HPDE6-E6E7 (cell line): ENCODE measurements at regions not wholly inside any gene's neighbourhood (a gene's known extent, or its start where the extent isn't known, plus 50 kb on each side); places are given as distances from the start of the nearest gene placed in this dataset.
A peak's percentile ranks its signal among the peaks of the same experiment; 100 is the strongest.
"Not testable (repeated sequence)": the region's sequence is repeated elsewhere in the genome, so short reads cannot be mapped to it uniquely, and the experiment has no call there.

Experiments used
- DNase-seq: peaks from one replicate; pipeline ENCODE4 v3.0.0; 2011; ENCODE audit warnings: missing footprints; ENCODE audit errors: extremely low spot score

- no peak for DNase-seq
Observed at GRCh38 chr22:22946131-22946530, 58.5 kb downstream of the IGLL5 start.

DNA sequence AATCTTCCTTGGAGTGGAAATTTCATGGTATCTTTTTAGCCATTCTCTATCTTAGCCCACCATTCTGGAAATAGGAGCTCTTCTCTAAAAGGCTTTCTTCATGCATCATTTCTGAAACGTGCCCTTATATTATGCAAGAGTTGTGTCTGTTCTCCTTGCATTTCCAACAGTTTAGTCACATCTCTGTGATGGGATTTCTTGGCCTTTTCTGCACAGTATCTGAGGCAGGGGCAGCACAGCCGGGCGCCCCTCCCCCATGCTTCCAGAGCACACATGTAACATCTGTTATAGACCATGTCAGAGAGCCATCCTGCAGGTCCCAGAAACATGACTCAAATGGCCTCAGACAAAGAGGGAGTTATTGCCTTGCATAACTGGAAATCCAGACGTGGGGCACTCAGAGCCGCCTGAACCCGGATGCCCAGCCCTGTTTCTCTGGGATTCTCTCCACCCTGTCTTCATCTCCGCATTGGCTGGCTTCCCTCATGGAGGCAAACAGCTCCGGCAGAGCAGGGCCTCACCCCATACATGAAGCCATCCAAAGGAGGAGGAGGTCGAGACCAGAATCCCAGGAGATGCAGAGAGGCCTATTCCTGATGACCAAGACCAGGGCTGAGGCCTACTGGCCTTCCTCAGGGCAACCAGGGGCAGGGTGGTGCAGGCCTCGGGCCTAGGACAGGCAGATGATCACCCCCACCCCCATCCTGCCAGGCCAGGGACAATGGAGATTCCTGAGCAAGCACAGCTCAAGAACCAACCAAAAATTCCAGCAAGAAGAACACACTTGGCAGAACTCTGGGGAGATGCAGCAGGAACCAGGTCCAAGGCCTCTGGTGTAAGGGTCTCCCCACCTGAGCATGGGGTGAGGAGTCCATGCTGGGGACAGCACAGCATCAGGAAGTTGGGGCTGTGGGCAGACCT lies 61.3 kb downstream of the IGLL5 start:
- no peak for DNase-seq

DNA sequence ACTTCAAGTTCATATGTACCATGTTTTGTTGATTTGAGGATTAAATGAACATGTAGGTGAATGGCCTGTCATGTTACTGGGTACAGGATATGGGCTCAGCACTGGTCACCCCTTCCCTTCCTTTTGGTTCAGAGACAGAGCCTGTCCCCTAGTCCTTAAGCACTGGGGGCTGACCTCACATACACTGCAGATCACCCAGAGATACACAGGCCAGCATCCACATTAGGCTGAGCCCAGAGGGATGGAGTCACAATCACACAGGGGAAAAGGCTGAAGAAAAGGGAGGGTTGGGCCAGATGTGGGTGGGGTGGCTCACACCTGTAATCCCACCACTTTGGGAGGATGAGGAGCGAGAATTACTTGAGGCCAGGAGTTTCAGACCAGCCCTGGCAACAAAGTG lies 62.3 kb downstream of the IGLL5 start:
- DNase-seq, result no peak

DNA sequence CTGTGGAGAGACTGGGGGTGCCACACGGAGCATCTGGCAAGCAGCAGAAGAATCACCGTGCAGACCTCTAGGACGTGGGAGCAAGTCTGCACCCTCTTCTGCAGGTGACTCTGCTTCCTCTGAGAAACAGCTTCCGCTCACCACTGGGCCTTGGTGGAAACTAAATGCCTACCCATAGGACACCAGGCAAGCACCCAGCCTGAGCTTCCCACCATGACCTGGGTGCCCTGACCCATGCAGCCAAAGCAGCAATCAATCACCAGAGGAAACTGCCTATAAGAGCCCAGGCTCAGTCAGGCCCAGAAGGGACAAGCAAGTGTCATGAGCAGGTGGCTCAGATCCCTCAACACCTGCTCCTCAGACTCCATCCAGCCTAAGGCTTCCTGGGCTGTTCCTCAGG lies 63.4 kb downstream of the IGLL5 start:
- DNase-seq, result no peak

- no peak for DNase-seq
Observed at GRCh38 chr22:22952531-22953280, 65.1 kb downstream of the IGLL5 start.

GRCh38 chr22:22953791-22954190 lies 66.2 kb downstream of the IGLL5 start:
- no peak for DNase-seq

DNA sequence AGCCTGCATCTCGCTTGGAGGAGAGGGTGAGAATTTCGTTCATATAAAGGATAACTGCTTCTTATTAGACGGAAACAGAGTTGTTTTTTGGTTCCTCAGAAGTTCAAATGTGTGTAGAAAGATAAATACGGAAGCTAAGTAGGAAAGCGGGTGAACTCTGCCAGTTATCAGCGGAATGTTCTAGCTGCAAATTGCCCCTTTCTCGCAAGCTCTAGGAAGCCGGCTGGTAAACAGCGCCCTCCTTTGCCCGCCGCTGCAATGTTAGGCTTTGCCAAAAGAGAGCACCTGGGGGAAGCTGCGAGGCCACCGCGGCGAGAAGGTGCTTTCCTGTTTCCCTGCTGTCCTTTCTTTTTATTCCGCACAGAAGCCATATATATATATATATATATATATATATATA lies 67.0 kb downstream of the IGLL5 start:
- DNase-seq, result no peak

DNA sequence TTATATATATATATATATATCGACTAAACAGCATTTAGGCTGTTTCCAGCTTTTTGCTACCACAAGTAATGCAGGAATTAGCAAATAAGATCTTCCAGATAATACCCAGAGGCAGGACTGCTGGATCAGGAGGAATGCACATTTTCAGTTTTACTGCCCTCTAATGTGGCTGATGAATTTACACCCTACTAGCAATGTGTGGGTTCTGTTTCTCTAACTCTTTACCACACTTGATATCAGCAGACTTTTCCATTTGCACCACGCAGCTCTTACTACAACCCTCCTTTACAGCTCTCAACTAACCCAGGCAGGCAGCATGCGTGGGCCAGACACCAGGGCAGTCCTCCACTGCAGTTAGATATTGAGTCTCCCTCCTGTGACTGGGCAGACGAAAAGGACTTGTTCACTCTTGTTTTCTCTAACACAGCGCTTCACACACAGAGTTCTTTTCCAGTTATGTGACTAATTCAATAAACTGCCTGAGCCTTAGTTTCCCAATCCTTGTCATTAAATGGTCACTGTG lies 67.7 kb downstream of the IGLL5 start:
- no peak for DNase-seq

DNA sequence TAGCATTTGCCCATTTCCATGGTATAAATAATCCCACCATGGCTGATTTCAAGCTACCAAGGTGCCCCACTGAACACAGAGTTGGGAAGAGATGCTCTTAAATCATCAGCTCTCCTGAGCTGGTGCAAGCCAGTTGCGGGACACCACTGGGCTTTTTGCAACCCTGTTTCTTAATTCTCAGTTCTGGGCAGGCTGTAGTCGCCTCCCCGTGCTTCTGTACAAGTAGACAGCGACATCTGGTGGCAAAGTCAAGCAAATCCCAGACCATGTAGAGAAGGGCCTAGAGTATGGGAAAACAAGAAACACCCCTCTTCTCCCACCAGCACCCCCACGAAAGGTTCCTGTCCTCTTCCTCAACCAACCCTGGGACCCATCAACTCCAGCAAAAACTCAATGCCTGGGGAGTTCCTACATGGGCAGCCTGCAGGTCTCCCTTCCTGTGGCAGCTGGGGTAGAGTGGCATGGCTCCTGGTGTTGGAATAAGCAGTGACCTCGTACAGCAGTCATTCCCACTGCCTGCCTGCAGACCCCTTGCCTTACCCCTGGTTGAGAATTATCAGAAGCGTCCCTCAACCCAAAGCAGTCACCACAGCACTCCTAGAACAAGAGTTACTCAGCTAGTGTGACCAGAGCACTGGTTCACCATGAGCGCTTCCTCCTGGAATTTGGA lies 68.4 kb downstream of the IGLL5 start:
- DNase-seq, result peak; percentile 46

DNA sequence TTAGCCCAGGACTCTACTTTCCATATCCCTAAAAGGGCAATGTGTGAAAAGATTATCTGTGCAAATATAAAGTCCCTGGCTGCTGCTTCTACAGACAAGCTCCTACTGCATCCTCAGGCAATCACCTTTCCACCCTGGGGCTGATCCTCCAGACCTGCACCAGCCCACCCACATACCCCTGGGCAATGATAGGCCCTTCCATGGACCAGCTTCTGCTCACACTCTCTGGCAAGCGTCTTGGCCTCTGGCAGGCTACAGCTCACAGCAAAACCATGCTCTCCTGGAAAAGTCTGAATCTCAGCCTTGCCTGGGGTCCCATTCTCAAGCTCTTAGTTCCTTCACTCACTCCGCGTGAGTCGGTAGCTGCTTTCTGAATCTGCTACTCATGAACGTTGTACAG lies 69.5 kb downstream of the IGLL5 start:
- DNase-seq, result no peak

- no peak for DNase-seq
Observed at GRCh38 chr22:22958621-22959020, 71.0 kb downstream of the IGLL5 start.

DNA sequence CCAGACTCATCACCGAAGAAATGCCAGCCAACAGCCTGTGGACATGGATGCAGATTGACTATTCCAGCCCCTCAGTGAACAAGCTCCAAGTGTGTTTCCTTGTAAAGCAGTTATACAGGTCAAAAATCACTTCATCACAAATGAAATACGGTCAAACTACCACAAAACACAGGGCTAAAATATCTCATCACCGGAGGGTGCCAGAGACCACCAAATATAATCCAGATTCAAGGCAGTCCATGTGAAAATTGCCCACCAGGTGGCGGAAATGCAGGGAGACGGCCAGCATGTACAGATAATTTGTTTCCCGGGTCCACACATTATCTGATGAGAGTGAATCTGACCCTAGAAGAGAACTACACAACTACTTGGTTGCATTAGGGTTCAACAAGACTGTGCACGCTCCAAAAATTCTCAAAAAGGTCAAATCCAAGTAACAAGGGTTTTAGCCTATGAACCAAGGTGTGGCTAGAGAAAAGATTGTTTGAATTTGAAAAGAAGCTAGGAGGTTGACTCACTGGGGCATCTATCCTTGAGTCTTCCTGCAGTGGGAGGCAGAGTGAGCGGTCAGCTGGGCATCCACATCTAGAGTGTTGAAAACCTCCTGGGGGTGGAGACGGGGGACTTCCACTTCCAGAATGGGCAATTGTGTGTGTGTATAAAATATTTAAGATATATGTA lies 71.7 kb downstream of the IGLL5 start:
- peak; percentile 44 for DNase-seq

- DNase-seq, result no peak
Observed at GRCh38 chr22:22960307-22960706, 72.7 kb downstream of the IGLL5 start.

DNA sequence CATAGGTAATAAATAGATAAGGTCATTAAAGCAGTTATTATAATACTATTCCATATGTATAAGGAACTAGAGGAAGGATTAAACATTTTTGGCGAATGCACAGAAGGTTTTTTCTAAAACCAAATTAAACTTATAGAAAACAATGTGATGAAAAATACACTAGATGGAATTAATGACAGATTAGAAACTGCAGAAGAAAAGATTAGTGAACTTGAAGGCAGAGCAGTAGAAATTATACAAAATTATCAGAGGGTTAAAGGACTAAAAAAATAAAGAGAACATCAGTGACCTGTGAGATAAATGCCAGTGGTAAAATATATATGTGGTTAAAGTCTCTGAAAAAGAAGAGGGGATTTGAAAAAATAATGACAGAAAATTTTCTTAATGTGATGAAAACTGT lies 74.0 kb downstream of the IGLL5 start:
- DNase-seq, result no peak

DNA sequence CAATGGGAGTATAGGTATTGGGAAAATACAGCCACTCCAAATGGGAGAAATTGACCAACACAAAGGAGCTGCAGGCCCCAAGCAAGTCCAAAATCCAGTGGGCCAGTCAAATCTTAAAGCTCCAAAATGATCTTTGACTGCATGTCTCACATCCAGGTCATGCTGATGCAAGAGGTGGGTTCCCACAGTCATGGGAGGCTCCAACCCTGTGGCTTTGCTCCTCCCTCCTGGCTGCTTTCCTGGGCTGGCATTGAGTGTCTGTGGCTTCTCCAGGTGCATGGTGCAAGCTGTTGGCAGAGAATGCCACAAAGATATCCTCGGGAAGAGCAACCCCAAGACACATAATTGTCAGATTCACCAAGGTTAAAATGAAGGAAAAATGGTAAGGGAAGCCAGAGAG lies 80.8 kb downstream of the IGLL5 start:
- no peak for DNase-seq

GRCh38 chr22:22972605-22973004 lies 85.0 kb downstream of the IGLL5 start:
- not testable (repeated sequence) for DNase-seq

DNA sequence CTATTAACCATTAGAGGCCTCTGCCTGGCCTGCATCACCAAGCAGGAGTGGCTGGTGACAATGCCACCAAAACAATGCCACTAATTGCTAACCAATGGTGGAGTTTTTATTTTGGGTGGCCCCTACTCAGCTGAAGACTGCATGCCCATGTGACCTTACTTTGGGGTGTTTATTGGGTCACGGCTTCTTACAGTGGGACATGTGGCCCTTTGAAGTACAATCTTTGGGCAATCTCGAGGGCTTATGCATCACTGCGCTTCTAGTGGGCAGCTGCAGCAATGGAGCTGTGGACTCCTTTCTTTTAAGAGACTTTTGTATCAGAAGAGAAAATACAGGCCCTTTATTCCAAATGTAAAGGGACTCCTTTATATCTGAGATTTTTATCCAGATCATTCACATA lies 85.7 kb downstream of the IGLL5 start:
- no peak for DNase-seq

DNA sequence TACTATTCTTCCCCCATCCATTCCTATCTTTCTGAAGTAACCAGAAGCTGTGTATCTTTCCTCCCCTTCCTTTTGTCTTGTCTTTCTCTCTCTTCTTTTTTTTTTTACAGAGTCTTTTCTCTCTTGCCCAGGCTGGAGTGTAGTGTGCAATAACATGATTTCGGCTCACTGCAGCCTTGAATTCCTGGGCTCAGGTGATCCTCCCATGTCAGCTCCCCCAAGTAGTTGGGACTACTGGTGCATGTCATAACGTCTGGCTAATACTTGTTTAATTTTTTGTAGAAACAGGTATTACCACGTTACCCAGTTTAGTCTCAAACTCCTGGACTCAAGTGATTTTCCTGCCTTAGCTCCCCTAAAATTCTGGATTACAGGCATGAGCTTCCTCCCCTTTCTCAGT lies 86.5 kb downstream of the IGLL5 start:
- DNase-seq, result no peak

GRCh38 chr22:22974795-22975580 lies 87.4 kb downstream of the IGLL5 start:
- DNase-seq, result no peak

DNA sequence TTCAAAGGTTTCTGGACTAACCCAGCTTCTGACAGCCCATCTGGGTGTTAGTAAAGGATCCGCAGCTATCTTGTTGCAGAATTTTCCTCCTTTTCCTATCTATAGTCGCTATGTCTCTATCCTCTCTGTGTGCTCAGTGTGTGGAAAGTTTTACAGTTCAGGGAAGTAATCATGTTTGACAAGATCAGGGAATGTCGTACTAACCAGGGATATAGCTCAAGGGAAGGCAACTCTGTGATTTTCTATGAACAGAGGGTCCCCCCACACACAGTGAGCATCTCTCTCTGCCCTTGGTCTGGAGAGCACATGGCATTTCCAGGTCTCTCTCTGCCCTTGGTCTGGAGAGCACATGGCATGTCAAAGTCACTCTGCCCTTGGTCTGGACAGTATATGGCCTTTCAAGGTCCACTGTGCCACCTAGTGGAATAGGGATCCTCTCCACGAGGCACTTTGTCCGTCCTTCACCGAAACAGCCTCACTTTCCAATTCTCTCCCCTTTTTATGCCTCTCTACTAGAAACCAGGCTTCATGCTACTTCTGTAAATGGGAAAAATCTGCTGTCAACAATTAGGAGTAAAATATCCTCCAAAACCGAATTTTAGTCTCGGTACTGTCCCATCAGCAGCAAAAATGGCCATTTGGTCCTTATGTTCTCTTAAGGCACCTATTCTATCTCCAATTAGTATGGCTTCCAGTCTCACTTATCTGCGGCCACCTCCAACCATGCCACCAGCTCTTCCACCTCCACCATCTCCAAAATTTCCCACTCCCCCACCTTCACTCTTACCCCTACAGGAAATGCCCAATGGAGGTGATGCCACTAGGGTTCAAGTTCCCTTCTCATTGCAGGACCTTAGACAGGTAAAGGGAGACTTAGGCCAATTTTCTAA lies 88.7 kb downstream of the IGLL5 start:
- DNase-seq, result no peak
